ENCODE measurements at regions not wholly inside any gene's neighbourhood (a gene's known extent, or its start where the extent isn't known, plus 50 kb on each side); places are given as distances from the start of the nearest gene placed in this dataset.

GRCh38 chr22:48268293-48268692 is 1505.8 kb downstream of the TBC1D22A start:
- TF ChIP-seq POLR2AphosphoS5 (IDR thresholded peaks at IDR 0.05): no peak
- no peak for TF ChIP-seq POLR2A (IDR thresholded peaks at IDR 0.05)
